GM21381 (cell line): ENCODE measurements at regions not wholly inside any gene's neighbourhood (a gene's known extent, or its start where the extent isn't known, plus 50 kb on each side); places are given as distances from the start of the nearest gene placed in this dataset.
"Not testable (repeated sequence)": the region's sequence is repeated elsewhere in the genome, so short reads cannot be mapped to it uniquely, and the experiment has no call there.

Experiments
- ATAC-seq: cut with Tn5 transposase; IDR thresholded peaks from one replicate; pipeline ENCODE4 v1.9.1; 2021; ENCODE audit warnings: mild to moderate bottlenecking, moderate library complexity; ENCODE audit not compliant: unreplicated experiment

GRCh38 chr20:16801919-16802651 is 53.9 kb downstream of the OTOR start:
- ATAC-seq: peak; percentile 65

DNA sequence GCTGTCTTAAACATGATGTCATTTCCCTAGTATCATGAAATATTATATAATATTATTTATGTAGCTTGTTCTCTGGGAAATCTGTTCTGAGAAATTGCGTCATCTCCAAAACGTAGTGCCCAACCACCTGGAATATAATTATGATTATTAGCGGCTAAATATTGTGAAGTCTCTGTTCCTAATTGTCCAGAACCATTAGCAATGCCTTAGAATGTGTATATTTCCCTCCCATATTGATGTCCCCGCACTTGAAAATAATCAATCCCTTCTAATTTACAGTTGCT is 54.4 kb downstream of the OTOR start:
- ATAC-seq: no peak

DNA sequence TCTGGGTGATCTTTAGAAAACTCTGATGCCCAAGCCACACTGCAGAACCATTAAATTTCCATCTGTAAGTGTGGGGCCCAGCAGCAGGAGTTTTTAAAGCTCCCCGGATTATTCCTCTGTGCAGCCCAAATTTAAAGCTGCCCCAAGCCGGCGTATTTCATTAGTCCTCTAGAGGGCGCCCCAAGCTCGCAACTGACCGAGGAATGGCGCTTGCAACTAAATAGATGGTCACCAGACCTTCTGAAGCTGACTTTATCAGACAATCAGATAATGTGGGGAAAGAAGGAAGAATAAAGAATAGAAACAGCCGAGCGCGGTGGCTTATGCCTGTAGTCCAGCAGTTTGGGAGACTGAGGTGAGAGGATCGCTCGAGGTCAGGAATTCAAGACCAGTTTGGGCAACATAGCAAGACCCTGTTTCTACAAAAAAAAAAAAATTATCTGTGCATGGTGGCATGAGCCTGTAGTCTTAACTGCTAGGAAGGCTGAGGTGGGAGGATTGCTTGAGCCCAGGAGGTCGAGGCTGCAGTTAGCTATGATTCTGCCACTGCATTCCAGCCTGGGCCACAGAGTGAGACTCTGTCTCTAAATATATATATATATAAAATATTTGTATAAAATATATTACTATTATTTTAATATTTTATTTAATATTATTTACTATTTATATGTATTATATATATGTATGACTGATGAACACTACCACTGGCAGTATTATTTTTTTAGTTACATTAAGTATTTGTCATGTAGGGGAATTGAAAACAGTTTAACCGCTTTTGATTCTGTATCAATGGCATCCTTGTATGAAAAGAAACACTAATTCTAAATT is 56.0 kb downstream of the OTOR start:
- ATAC-seq: no peak

DNA sequence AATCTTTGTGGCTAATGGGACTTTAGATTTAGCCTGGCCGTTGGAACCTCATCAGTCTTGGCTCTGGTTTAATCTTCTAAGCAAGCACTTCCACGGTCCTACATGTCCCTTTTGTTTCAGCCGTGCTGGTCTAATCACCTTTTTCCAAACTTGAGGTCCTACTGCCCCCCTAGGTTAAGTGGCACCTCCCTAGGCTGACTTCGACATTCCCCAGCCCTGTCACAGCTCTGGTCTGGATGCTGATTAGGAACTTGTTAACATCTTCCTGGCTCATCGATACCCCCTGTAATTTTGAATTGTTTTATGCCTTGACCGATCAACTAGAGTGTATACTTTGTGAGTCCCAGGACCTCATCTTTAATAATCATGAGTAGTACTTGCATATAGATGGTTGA is 56.6 kb downstream of the OTOR start:
- no peak for ATAC-seq

DNA sequence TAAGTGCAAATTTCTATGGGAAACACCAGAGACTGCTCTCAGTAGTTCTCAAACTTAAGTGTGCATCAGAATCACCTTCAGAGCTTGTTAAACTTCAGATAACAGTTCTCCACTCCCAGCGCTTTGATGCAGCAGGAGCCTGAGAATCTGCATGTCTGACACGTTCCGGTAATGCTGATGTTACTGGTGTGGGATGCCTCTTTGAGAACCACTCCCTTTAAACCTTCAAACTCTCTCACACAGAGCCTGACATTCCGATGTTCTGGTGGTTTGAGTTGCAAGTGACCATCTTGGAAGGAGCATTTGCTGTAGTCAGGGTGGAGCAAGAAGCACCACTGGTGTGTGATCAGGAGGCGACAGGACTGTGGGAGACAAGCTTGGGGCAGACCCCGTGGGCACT is 57.9 kb downstream of the OTOR start:
- ATAC-seq: no peak

DNA sequence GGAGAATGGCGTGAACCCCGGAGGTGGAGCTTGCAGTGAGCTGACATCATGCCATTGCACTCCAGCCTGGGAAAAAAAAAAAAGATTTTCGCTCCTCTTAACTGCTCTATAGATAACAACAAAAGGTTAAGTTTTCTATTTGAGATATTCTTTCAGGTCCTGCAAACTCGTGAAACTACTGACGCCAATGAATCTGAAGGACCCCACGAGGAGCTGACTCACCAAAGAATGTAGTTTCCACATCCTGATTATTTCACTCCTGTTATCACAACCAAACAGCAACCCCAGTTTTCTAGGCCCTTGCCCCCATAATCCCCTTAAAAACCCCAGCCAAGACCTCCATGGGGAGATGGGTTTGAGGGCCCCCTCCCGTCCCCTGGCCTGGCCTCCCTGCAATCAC is 58.7 kb downstream of the OTOR start:
- ATAC-seq: no peak

DNA sequence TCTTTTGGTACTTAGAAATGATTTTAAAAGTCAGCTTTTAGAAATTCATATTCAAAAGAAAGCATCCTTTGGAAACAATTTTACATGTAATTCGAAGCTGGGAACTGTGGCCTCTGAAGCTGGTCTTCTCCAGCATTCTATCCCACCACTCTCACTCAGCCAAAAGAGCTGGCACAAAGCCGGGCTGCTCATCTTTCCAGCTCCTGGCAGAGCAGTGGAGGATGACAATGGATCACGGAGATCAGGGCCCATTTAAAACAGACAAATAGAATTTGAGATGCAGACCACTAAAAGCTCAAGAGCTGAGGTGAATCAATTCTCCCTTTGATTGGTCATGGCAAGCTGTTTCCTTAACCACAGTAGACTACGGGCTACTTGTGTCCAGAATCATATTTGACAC is 60.6 kb downstream of the OTOR start:
- ATAC-seq: no peak

DNA sequence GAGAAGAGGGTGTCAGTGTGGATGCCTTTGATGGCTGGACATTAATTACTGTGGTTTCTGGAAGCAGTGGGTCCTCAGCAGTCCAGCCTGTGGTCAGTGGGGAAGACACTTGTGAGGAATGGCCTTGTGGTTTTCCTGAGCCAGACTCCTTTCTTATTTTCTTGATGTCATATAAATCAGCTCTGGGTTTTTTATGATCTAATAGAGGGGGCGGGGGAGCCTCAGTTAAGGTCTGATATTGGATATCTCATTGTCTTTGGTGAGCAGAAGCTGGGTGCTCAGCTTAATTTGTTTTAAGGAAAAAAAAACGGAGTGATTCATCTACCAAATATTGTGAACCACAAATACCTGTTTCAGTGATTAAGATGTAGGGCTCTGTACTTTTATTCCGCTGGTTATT is 62.1 kb downstream of the OTOR start:
- ATAC-seq: no peak

DNA sequence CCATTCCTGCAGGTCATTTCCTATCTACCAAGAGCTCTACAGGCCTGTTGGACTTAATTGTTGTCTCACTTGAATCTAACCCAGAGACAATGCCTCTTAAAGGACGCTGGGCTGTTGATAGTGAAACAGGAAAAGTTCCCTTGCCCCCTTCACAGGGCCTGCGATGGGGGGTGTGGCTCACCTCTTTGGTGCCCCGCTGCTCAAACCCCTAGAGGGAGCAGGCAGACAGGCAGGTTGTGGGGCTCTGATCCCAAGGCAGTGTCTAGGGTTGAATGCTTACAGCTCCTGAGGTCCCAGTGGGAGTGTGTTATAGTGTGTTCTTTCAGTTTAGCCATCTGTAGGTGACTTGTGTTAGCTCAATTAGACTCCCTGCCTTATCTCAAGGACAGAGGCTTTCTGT is 68.0 kb downstream of the OTOR start:
- no peak for ATAC-seq

DNA sequence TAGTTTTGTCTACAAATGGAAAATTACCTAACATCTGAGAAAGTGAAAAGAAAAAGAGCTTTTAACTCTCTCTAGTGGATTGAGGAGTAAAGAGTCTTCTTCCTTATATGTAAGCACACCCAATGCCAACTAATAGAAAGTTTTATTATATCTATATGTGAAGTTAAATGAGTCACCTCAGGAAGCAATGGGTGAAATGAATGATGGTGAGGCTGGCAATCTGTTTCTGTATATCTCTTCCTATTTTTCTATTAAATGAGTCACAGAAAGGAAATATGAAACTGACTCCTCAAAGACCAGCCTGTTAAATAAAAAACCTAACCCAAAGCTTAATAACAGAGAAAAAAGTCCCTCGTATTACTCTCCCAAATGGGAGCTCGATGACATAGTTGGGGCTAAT is 71.3 kb downstream of the OTOR start:
- ATAC-seq: no peak

DNA sequence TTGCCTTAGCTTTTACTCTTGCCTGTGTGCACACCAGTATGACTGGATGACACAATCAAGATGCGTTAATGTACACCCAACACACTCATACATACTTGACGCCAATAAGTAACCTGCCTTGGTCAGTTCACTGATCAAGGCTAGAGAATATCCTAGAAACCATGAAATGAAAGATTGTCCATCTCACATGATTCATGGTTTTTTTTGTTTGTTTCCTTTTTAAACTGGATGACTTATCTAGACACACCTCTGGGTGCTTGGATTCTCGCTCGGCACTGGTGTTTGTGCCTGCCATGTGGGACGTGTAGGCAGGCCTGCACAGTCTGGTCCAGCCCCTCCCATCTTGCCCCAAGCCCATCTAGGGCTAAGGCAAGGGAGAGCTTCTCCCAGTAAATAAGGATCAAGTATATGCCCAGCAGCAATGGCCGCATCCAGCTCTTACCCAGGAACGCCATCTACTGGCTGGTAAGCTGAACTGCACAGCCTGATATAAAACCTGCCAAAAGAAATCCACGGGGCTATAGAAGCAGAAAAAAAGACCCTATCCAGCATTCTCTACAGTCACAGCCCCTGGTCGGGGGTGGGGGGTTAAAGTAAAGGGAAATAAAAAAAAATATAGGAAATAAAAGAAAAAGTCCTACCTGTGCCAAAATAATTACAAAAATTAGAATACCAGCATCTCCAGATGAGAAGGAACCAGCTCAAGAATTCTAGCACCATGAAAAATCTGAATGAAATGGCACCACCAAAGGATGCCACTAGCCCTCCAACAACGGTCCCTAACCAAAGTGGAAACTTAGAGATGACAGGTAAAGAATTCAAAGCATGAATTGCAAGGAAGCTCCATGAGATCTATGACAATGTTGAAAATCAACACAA is 73.3 kb downstream of the OTOR start:
- ATAC-seq: peak; percentile 77

DNA sequence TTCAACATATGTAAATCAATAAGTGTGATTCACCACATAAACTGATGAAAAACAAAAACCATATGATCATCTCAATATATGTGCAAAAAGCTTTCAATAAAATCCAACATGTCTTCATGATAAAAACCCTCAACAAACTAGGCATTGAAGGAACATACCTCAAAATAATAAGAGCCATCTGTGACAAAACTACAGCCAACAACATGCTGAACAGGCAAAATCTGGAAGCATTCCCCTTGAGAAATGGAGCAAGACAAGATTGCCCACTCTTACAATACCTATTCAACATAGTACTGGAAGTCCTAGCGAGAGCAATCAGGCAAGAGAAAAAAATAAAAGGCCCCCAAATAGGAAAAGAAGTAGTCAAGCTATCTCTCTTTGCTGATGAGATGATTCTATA is 76.5 kb downstream of the OTOR start:
- no peak for ATAC-seq

DNA sequence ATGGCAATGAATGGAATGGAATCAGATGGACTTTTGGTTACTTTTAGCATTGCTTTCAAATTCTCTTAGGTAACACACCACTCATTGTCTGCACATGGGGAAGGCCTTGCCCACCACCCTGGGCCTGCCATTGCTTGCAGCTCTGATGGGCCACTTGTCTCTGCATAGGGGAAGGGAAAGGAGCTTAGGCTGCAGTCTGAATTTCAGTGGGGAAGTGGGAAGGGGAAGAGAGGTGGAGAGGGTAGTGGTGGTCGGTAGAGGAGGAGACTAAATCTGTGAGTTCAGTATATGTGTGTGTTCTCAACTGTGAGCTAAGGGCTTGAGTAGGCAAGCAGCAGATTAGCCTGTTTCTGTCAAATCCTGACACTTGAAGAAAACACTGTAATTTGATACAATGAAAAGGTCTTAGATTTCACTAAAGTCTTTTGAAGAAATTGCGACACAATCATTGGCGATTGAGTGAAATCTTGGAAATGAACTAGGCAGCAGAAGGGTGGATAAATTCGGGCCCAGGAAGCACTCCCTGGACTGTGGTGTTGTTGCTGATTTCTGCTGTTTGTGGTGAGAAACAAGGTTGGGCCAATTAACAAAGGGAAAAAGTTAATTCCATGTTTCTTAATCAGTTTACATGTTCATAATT is 80.6 kb downstream of the OTOR start:
- ATAC-seq: no peak

GRCh38 chr20:16835690-16836089 is 87.5 kb downstream of the OTOR start:
- ATAC-seq: not testable (repeated sequence)

- ATAC-seq: no peak
These were observed 94.4 kb downstream of the OTOR start for GRCh38 chr20:16842486-16843120.

DNA sequence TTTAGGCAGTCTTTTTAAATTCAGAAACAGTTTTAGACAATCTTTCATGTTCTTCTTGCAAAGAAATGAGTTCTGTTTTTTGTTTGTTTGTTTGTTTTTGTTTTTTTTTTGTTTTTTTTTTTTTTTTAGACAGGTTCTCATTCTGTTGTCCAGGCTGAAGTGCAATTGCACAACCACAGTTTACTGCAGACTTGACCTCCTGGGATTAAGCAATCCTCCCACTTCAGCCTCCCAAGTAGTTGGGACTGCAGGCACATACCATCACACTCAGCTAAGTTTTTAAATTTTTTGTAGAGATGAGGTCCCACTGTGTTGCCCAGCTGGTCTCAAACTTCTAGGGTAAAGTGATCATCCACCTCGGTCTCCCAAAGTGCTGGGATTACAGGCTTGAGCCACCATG is 96.2 kb downstream of the OTOR start:
- ATAC-seq: no peak

GRCh38 chr20:16846006-16846405 is 97.8 kb downstream of the OTOR start:
- no peak for ATAC-seq

DNA sequence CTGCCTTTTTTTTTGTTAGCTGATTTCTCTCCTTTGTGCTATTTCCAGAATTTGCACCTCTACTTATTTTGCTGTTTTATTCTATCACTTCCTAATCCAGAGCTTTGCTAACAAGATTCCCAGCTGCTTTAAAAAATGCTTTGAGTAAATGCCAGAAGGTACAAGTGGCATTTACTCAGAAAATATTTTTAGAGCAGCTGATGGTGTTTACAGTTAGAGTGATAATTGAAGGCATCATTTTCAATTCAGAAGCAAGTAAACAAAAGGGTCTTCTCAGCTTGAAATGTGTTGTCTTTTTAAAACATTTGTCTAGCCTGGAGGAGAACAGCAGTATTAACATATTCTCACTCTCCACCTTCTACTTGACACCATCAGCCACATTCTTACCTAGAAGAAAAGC is 99.9 kb downstream of the OTOR start:
- no peak for ATAC-seq

GRCh38 chr20:16848526-16848925 is 100.4 kb downstream of the OTOR start:
- no peak for ATAC-seq

- no peak for ATAC-seq
These were observed 112.8 kb downstream of the OTOR start for GRCh38 chr20:16860914-16861313.

DNA sequence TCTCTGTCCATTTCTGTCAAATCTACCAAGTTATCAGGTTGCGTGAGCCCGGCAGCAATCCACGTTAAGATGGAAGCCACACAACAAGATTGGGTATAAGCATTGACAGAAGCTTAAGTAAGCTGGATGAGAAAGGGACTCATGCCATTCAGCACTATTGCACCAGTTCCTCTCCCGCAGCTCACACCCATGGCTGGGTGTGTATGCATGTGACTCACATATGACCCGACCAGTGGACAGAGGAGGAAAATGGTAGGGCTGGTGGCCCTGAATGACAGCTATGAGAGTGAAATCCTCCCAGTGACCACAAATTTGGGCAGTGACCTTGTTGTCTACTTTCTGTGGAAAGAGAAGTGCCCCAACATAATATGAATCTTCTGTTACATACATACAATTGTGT is 113.5 kb downstream of the OTOR start:
- no peak for ATAC-seq
